K562 (cell line): ENCODE measurements at regions not wholly inside any gene's neighbourhood (a gene's known extent, or its start where the extent isn't known, plus 50 kb on each side); places are given as distances from the start of the nearest gene placed in this dataset.

Experiments
- ATAC-seq: fragments of 200-7000 bp; cut with Tn5 transposase; 3 replicates; pipeline ENCODE4 v1.9.1; 2020; ENCODE audit warnings: moderate library complexity
- BruUV-seq: library from RNA; stranded (reverse); fragments of 400-500 nt; replicated peaks from 2 replicates; lab custom pipeline; 2021; lab: Mats Ljungman, UMichigan
- CTCF ChIA-PET: fragments of 300-600 bp; formaldehyde crosslinking; extraction: SDS; loops from one replicate; lab custom pipeline; 2021; ENCODE audit warnings: low intra/inter-chr PET ratio; lab: Yijun Ruan, JAX
- POLR2A ChIA-PET: fragments of 300-600, 350-650 bp; sonication (Branson Sonifier 250); formaldehyde crosslinking; extraction: SDS; loops from one replicate; lab custom pipeline; 2021; ENCODE audit warnings: antibody characterized with exemption, inconsistent platforms; lab: Yijun Ruan, JAX
- DNase-seq, 4 experiments: peaks; one replicate each; pipeline versions ENCODE4 v3.0.0 to v3.0.0-alpha.2; 2011 to 2018; ENCODE audit warnings: low spot score in 3 of 4, mixed read lengths in 3 of 4; ENCODE audit errors: extremely low read depth in 1 of 4
- FAIRE-seq: peaks from 2 replicates; lab custom pipeline; 2011; peaks lifted over from hg19 to GRCh38; lab: Jason Lieb, UNC
- H2AFZ ChIP-seq: 2 replicates; pipeline ENCODE4 v1.6.0; 2011; ENCODE audit warnings: low read depth, low read length, control low read depth, inconsistent platforms
- H3K27ac ChIP-seq: fragments of 200-600 bp; 3 replicates; pipeline ENCODE4 v1.8.0; 2011; ENCODE audit warnings: low read depth, mild to moderate bottlenecking, control low read depth, inconsistent platforms, low read length, moderate library complexity, mixed read lengths; ENCODE audit errors: extremely low read depth
- H3K27me3 ChIP-seq, 2 experiments: fragments of 300-600 bp in 1 of 2; 2 replicates in 1 of 2; 3 replicates in 1 of 2; pipeline versions ENCODE4 v1.6.0 to v1.8.0; 2011; ENCODE audit warnings: inconsistent platforms in 2 of 2, low read length in 2 of 2, mild to moderate bottlenecking in 1 of 2, mixed read lengths in 1 of 2, moderate library complexity in 1 of 2; ENCODE audit not compliant: control insufficient read depth in 2 of 2, insufficient read depth in 2 of 2
- H3K36me3 ChIP-seq: fragments of 300-600 bp; 3 replicates; pipeline ENCODE4 v1.8.0; 2011; ENCODE audit warnings: mild to moderate bottlenecking, low read length, inconsistent platforms; ENCODE audit not compliant: control insufficient read depth, insufficient read depth
- H3K4me1 ChIP-seq, 2 experiments: fragments of 200-600 bp in 1 of 2; replicated peaks in 1 of 2; 2 replicates in 1 of 2; 3 replicates in 1 of 2; pipeline versions ENCODE4 v1.5.1 to v1.8.0; 2011; ENCODE audit warnings: inconsistent platforms in 2 of 2, low read length in 2 of 2, mild to moderate bottlenecking in 1 of 2, mixed read lengths in 1 of 2, moderate library complexity in 1 of 2; ENCODE audit not compliant: control insufficient read depth in 2 of 2, insufficient read depth in 2 of 2
- H3K4me2 ChIP-seq: 2 replicates; pipeline ENCODE4 v1.6.1; 2011; ENCODE audit warnings: low read length, control low read depth, inconsistent platforms, mixed read lengths; ENCODE audit not compliant: insufficient read depth
- H3K4me3 ChIP-seq: fragments of 200-600 bp; sonication (generic), shearing (Covaris generic); 2 replicates; pipeline ENCODE4 v1.5.1; 2016; ENCODE audit warnings: control low read depth, inconsistent platforms
- H3K79me2 ChIP-seq: fragments of 200-600 bp; 3 replicates; pipeline ENCODE4 v1.8.0; 2011; ENCODE audit warnings: low read length, inconsistent platforms; ENCODE audit not compliant: control insufficient read depth, insufficient read depth
- H3K9ac ChIP-seq, 2 experiments: 2 replicates each; pipeline versions ENCODE4 v1.6.0 to v1.6.1; 2011; ENCODE audit warnings: low read depth in 2 of 2, low read length in 2 of 2, control low read depth in 1 of 2, inconsistent platforms in 1 of 2, mild to moderate bottlenecking in 1 of 2, mixed read lengths in 1 of 2; ENCODE audit not compliant: insufficient read depth in 1 of 2
- H3K9me1 ChIP-seq: one replicate; pipeline ENCODE4 v1.6.0; 2011; ENCODE audit warnings: inconsistent platforms, mild to moderate bottlenecking, low read length, moderate library complexity; ENCODE audit not compliant: control insufficient read depth, insufficient read depth
- H3K9me3 ChIP-seq: replicated peaks from 2 replicates; pipeline ENCODE4 v1.5.1; 2011; ENCODE audit warnings: low read depth, low read length, inconsistent platforms; ENCODE audit not compliant: control insufficient read depth, insufficient read depth
- H4K20me1 ChIP-seq: replicated peaks from 2 replicates; pipeline ENCODE4 v1.6.1; 2011; ENCODE audit warnings: low read length, inconsistent platforms, mixed read lengths; ENCODE audit not compliant: control insufficient read depth, insufficient read depth
- NFIX ChIP-seq: fragments of 250-450 bp; sonication (Bioruptor Pico); IDR thresholded peaks from 2 replicates; pipeline ENCODE4 v1.4.0; 2020; ENCODE audit warnings: low read depth, mild to moderate bottlenecking, moderate library complexity
- POLR3G ChIP-seq: IDR thresholded peaks from 2 replicates; pipeline ENCODE4 v1.6.1; 2011; ENCODE audit not compliant: insufficient read length, insufficient replicate concordance; ENCODE audit errors: extremely low read depth
- ZC3H11A ChIP-seq: IDR thresholded peaks from 2 replicates; pipeline ENCODE4 v1.6.1; 2012; ENCODE audit warnings: low read depth, low read length, improper control_type of control experiment
- ZNF707 ChIP-seq: fragments of 250-450 bp; sonication (Bioruptor Pico); conservative IDR thresholded peaks from 2 replicates; pipeline ENCODE4 v1.8.0; 2022; ENCODE audit warnings: inconsistent platforms, mild to moderate bottlenecking, moderate library complexity
- WGBS: fragments of 100-300 bp; shearing (Covaris generic); methylation state at CpG from one replicate; pipeline ENCODE4 v1.1.6; 2016; ENCODE audit warnings: low coverage, mixed read lengths; ENCODE audit not compliant: insufficient coverage; ENCODE audit errors: missing lambda C conversion rate; 5-methylcytosine and 5-hydroxymethylcytosine counted together
- in situ Hi-C: fragments of 300-500 bp; cut with MboI; formaldehyde crosslinking; loops from 4 replicates; pipeline ENCODE4 v1.15.0; 2018; ENCODE audit warnings: inconsistent platforms, mixed read lengths
- intact Hi-C: fragments of 100-400 bp; cut with micrococcal nuclease; formaldehyde crosslinking; loops from 2 replicates; pipeline ENCODE4 v1.14.2; 2022
- TF ChIP-seq, protein P1 (sequence below): fragments of 250-450 bp; sonication (Bioruptor Pico); IDR thresholded peaks from 2 replicates; pipeline ENCODE4 v1.5.0; 2021; ENCODE audit warnings: mild to moderate bottlenecking, borderline replicate concordance

- Histone ChIP-seq H3K79me2 (no peaks in the 10 kb centered on the region), H3K4me1 (no peaks in the 10 kb centered on the region), H3K4me2 (no peak overlapping the region), H3K36me3 (no peaks in the 10 kb centered on the region), H3K9me1 (no peaks in the 10 kb centered on the region), H3K9ac (no peak overlapping the region), H2AFZ (no peak overlapping the region), H3K27ac (no peak overlapping the region), H3K4me3 (no peak overlapping the region), H3K9me3 (no peaks in the 10 kb centered on the region), H3K27me3 (no peaks in the 10 kb centered on the region)
- ChIA-PET CTCF (no interaction called here), POLR2A (no interaction called here)
- BruUV-seq = no TSS peak
- WGBS = 0% methylated on average over 2 of the region's 2 CpGs
- FAIRE-seq (no peak), DNase-seq (no peak), ATAC-seq (no peak)
- intact Hi-C loops = no loop called here
- in situ Hi-C loops = no loop called here
- TF ChIP-seq ZNF707 (CRISPR knock-in tag) (no peak), NFIX (CRISPR knock-in tag) (no peak), ZC3H11A (no peak), POLR3G (no peak)
- TF ChIP-seq, protein P1, sequence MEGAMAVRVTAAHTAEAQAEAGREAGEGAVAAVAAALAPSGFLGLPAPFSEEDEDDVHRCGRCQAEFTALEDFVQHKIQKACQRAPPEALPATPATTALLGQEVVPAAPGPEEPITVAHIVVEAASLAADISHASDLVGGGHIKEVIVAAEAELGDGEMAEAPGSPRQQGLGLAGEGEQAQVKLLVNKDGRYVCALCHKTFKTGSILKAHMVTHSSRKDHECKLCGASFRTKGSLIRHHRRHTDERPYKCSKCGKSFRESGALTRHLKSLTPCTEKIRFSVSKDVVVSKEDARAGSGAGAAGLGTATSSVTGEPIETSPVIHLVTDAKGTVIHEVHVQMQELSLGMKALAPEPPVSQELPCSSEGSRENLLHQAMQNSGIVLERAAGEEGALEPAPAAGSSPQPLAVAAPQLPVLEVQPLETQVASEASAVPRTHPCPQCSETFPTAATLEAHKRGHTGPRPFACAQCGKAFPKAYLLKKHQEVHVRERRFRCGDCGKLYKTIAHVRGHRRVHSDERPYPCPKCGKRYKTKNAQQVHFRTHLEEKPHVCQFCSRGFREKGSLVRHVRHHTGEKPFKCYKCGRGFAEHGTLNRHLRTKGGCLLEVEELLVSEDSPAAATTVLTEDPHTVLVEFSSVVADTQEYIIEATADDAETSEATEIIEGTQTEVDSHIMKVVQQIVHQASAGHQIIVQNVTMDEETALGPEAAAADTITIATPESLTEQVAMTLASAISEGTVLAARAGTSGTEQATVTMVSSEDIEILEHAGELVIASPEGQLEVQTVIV (CRISPR knock-in tag) = no peak
- TF ChIP-seq, all 486 proteins: peak for 0
- no peaks in the 10 kb centered on the region for H4K20me1 ChIP-seq
Measured at GRCh38 chr1:55868026-55868425, 652.9 kb upstream of the USP24 start.
